Mammary epithelial cell (primary cell): ENCODE measurements at regions not wholly inside any gene's neighbourhood (a gene's known extent, or its start where the extent isn't known, plus 50 kb on each side); places are given as distances from the start of the nearest gene placed in this dataset.

Source experiments
- CTCF ChIP-seq, 2 donors: IDR thresholded peaks in 1 of 2; conservative IDR thresholded peaks in 1 of 2; 2 replicates each; pipeline ENCODE4 v1.5.1; 2011 to 2012; ENCODE audit warnings: inconsistent platforms in 2 of 2, low read length in 2 of 2, mild to moderate bottlenecking in 2 of 2, control low read depth in 1 of 2, low read depth in 1 of 2; ENCODE audit not compliant: insufficient read depth in 1 of 2; ENCODE audit errors: extremely low read depth in 1 of 2
- EZH2 ChIP-seq: IDR thresholded peaks from 2 replicates; pipeline ENCODE4 v1.6.1; 2012; ENCODE audit warnings: low read length, inconsistent platforms, borderline replicate concordance

GRCh38 chr2:219759801-219760200, 132.4 kb downstream of the SLC4A3 start:
- TF ChIP-seq CTCF (conservative IDR thresholded peaks at IDR 0.05 in 1 of 2, IDR thresholded peaks at IDR 0.05 in 1 of 2; ENCODE audit: extremely low read depth in 1 of 2, insufficient read depth in 1 of 2, low read depth in 1 of 2, low read length in 2 of 2) (no peak), EZH2 (no peak)
